SK-N-SH (cell line): ENCODE measurements at regions not wholly inside any gene's neighbourhood (a gene's known extent, or its start where the extent isn't known, plus 50 kb on each side); places are given as distances from the start of the nearest gene placed in this dataset.

Source experiments
- CTCF ChIA-PET: fragments of 300-600, 350-600 bp; formaldehyde crosslinking; extraction: SDS; loops from one replicate; lab custom pipeline; 2021; lab: Yijun Ruan, JAX
- POLR2A ChIA-PET: fragments of 350-600 bp; sonication (Branson Sonifier 250); formaldehyde crosslinking; extraction: SDS; loops from one replicate; lab custom pipeline; 2020; ENCODE audit warnings: antibody characterized with exemption, inconsistent platforms; lab: Yijun Ruan, JAX
- DNase-seq: peaks from one replicate; pipeline ENCODE4 v3.0.0; 2012
- H2AFZ ChIP-seq: fragments of 200-600 bp; sonication (generic); 2 replicates; pipeline ENCODE4 v1.8.1; 2016; ENCODE audit warnings: antibody characterized with exemption, mild to moderate bottlenecking, low read depth
- H3F3A ChIP-seq: fragments of 200-600 bp; sonication (generic); replicated peaks from 2 replicates; pipeline ENCODE3; 2016; ENCODE audit warnings: antibody characterized with exemption, mild to moderate bottlenecking; ENCODE audit not compliant: insufficient read depth
- H3K27ac ChIP-seq, 2 experiments: fragments of 200-500 bp in 1 of 2; fragments of 200-600 bp in 1 of 2; sonication (Bioruptor generic) in 1 of 2; sonication (generic), shearing (Covaris generic) in 1 of 2; 2 replicates each; pipeline versions ENCODE4 v1.5.1 to v1.6.1; 2014 to 2016; ENCODE audit warnings: low read depth in 2 of 2, inconsistent platforms in 1 of 2, low read length in 1 of 2, mild to moderate bottlenecking in 1 of 2, mixed read lengths in 1 of 2
- H3K27me3 ChIP-seq: fragments of 200-600 bp; sonication (generic), shearing (Covaris generic); 2 replicates; pipeline ENCODE4 v1.6.1; 2016; ENCODE audit warnings: mixed run types; ENCODE audit not compliant: insufficient read depth
- H3K36me3 ChIP-seq, 2 experiments: fragments of 200-500 bp in 1 of 2; fragments of 200-600 bp in 1 of 2; sonication (Bioruptor generic) in 1 of 2; sonication (generic) in 1 of 2; replicated peaks in 1 of 2; 2 replicates each; pipeline versions ENCODE3 to v1.5.1; 2014 to 2016; ENCODE audit warnings: low read length in 1 of 2, mild to moderate bottlenecking in 1 of 2; ENCODE audit not compliant: insufficient read depth in 2 of 2, control insufficient read depth in 1 of 2
- H3K4me1 ChIP-seq, 2 experiments: fragments of 200-500 bp in 1 of 2; fragments of 200-600 bp in 1 of 2; sonication (Bioruptor generic) in 1 of 2; sonication (generic), shearing (Covaris generic) in 1 of 2; 2 replicates each; pipeline versions ENCODE4 v1.5.1 to v1.6.1; 2014 to 2016; ENCODE audit warnings: low read depth in 1 of 2, low read length in 1 of 2, mixed run types in 1 of 2; ENCODE audit not compliant: insufficient read depth in 2 of 2, control insufficient read depth in 1 of 2
- H3K4me2 ChIP-seq: fragments of 200-600 bp; sonication (generic), shearing (Covaris generic); 2 replicates; pipeline ENCODE4 v1.6.1; 2017; ENCODE audit warnings: mixed run types
- H3K4me3 ChIP-seq, 2 experiments: fragments of 200-500 bp in 1 of 2; fragments of 200-600 bp in 1 of 2; sonication (Bioruptor generic) in 1 of 2; sonication (generic), shearing (Covaris generic) in 1 of 2; 2 replicates each; pipeline versions ENCODE4 v1.5.1 to v1.8.1; 2014 to 2016; ENCODE audit warnings: low read depth in 2 of 2, inconsistent platforms in 1 of 2, low read length in 1 of 2, mild to moderate bottlenecking in 1 of 2, mixed read lengths in 1 of 2, moderate library complexity in 1 of 2
- H3K79me2 ChIP-seq: fragments of 200-600 bp; sonication (generic); 2 replicates; pipeline ENCODE4 v1.8.1; 2017; ENCODE audit warnings: mild to moderate bottlenecking; ENCODE audit not compliant: insufficient read depth
- H3K9ac ChIP-seq: fragments of 200-600 bp; sonication (generic); 2 replicates; pipeline ENCODE4 v1.6.1; 2017; ENCODE audit warnings: mixed run types
- H3K9me2 ChIP-seq: fragments of 200-600 bp; sonication (generic); 2 replicates; pipeline ENCODE4 v1.6.1; 2017; ENCODE audit warnings: mixed run types
- H3K9me3 ChIP-seq: fragments of 200-600 bp; sonication (generic); 2 replicates; pipeline ENCODE4 v1.6.1; 2017; ENCODE audit warnings: mixed run types, mild to moderate bottlenecking, moderate library complexity
- H4K20me1 ChIP-seq: fragments of 200-600 bp; sonication (generic); 2 replicates; pipeline ENCODE4 v1.6.1; 2017; ENCODE audit warnings: mild to moderate bottlenecking, mixed run types; ENCODE audit not compliant: insufficient read depth
- CHD2 ChIP-seq: fragments of 150-350 bp; IDR thresholded peaks from 2 replicates; pipeline ENCODE4 v1.6.1; 2018; ENCODE audit warnings: low read length; ENCODE audit not compliant: partially characterized antibody
- EP300 ChIP-seq, 2 experiments: IDR thresholded peaks; 2 replicates each; pipeline versions ENCODE4 v1.4.0 to v1.6.1; 2012; ENCODE audit warnings: borderline replicate concordance in 1 of 2, low read depth in 1 of 2, low read length in 1 of 2
- EZH2phosphoT487 ChIP-seq: fragments of 200-600 bp; sonication (generic); IDR thresholded peaks from 2 replicates; pipeline ENCODE4 v1.6.1; 2017; ENCODE audit warnings: low read depth, mixed run types, mild to moderate bottlenecking, antibody characterized with exemption, moderate library complexity, borderline replicate concordance
- FOSL2 ChIP-seq: IDR thresholded peaks from 2 replicates; pipeline ENCODE4 v1.4.0; 2012; ENCODE audit warnings: low read depth, mild to moderate bottlenecking, moderate library complexity, borderline replicate concordance
- FOXM1 ChIP-seq: IDR thresholded peaks from 2 replicates; pipeline ENCODE4 v1.4.0; 2012; ENCODE audit warnings: low read depth, mild to moderate bottlenecking
- GABPA ChIP-seq: IDR thresholded peaks from 2 replicates; pipeline ENCODE4 v1.4.0; 2012; ENCODE audit warnings: low read depth, mild to moderate bottlenecking
- GATA2 ChIP-seq: sonication (generic); formaldehyde crosslinking; IDR thresholded peaks from 2 replicates; pipeline ENCODE4 v1.5.0; 2020; ENCODE audit warnings: mild to moderate bottlenecking, missing genetic modification reagents
- IRF3 ChIP-seq: fragments of 150-350 bp; IDR thresholded peaks from 2 replicates; pipeline ENCODE4 v1.6.1; 2016; ENCODE audit warnings: mild to moderate bottlenecking, low read depth, low read length
- JUND ChIP-seq: IDR thresholded peaks from 2 replicates; pipeline ENCODE4 v1.4.0; 2012
- MEF2A ChIP-seq: IDR thresholded peaks from 2 replicates; pipeline ENCODE4 v1.4.0; 2012; ENCODE audit warnings: low read depth, borderline replicate concordance
- NFIC ChIP-seq: IDR thresholded peaks from 2 replicates; pipeline ENCODE4 v1.4.0; 2012; ENCODE audit warnings: borderline replicate concordance
- NRF1 ChIP-seq: IDR thresholded peaks from 2 replicates; pipeline ENCODE4 v1.6.1; 2012; ENCODE audit warnings: low read depth, mild to moderate bottlenecking, low read length
- PBX3 ChIP-seq: IDR thresholded peaks from 2 replicates; pipeline ENCODE4; 2012
- RCOR1 ChIP-seq: fragments of 150-350 bp; IDR thresholded peaks from 2 replicates; pipeline ENCODE4 v1.6.1; 2017; ENCODE audit warnings: antibody characterized with exemption, low read length
- REST ChIP-seq: IDR thresholded peaks from 2 replicates; pipeline ENCODE4 v1.6.1; 2012; ENCODE audit warnings: mild to moderate bottlenecking, low read depth, low read length, moderate library complexity
- RXRA ChIP-seq: IDR thresholded peaks from 2 replicates; pipeline ENCODE4 v1.4.0; 2012; ENCODE audit warnings: low read depth, mild to moderate bottlenecking, borderline replicate concordance
- SMC3 ChIP-seq: IDR thresholded peaks from 2 replicates; pipeline ENCODE4 v1.6.1; 2012; ENCODE audit warnings: low read depth, low read length, improper control_type of control experiment
- TAF1 ChIP-seq: IDR thresholded peaks from 2 replicates; pipeline ENCODE4 v1.6.1; 2012; ENCODE audit warnings: low read depth, mild to moderate bottlenecking, low read length, moderate library complexity, borderline replicate concordance
- TCF12 ChIP-seq: IDR thresholded peaks from 2 replicates; pipeline ENCODE4 v1.4.0; 2012
- TEAD4 ChIP-seq: IDR thresholded peaks from 2 replicates; pipeline ENCODE4 v1.4.0; 2012; ENCODE audit warnings: mild to moderate bottlenecking, borderline replicate concordance; ENCODE audit not compliant: insufficient read depth
- YY1 ChIP-seq: IDR thresholded peaks from 2 replicates; pipeline ENCODE4 v1.4.0; 2012; ENCODE audit warnings: low read depth, mild to moderate bottlenecking
- TF ChIP-seq, protein P1 (sequence below): IDR thresholded peaks from 2 replicates; pipeline ENCODE4 v1.4.0; 2012; ENCODE audit warnings: low read depth, borderline replicate concordance
- TF ChIP-seq, protein P2 (sequence below): IDR thresholded peaks from 2 replicates; pipeline ENCODE4 v1.4.0; 2012; ENCODE audit warnings: low read depth
- TF ChIP-seq, protein P3 (sequence below): fragments of 200-600 bp; sonication (generic); IDR thresholded peaks from 2 replicates; pipeline ENCODE4 v1.6.1; 2017; ENCODE audit warnings: antibody characterized with exemption, mild to moderate bottlenecking, moderate library complexity

DNA sequence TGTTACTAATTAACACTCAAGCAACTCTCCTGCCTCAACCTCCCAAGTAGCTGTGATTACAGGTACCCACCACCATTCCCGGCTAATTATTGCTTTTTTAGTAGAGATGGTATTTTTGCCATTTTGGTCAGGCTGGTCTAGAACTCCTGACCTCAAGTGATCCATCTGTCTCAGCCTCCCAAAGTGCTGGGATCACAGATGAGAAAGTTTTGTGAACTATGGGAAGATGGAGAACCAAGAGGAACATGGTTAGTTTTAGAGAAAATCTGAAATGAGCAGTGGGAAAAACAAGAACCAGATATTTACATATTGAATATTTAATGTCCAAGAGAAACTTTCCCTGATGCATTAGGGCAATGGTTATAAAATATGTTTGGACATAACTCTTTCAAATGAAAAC lies 863.6 kb upstream of the MIR17HG start (continued):
- TF ChIP-seq, protein P1, sequence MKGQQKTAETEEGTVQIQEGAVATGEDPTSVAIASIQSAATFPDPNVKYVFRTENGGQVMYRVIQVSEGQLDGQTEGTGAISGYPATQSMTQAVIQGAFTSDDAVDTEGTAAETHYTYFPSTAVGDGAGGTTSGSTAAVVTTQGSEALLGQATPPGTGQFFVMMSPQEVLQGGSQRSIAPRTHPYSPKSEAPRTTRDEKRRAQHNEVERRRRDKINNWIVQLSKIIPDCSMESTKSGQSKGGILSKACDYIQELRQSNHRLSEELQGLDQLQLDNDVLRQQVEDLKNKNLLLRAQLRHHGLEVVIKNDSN = no peak
- TF ChIP-seq NFIC (no peak), GATA2 (CRISPR knock-in tag) (no peak)

DNA sequence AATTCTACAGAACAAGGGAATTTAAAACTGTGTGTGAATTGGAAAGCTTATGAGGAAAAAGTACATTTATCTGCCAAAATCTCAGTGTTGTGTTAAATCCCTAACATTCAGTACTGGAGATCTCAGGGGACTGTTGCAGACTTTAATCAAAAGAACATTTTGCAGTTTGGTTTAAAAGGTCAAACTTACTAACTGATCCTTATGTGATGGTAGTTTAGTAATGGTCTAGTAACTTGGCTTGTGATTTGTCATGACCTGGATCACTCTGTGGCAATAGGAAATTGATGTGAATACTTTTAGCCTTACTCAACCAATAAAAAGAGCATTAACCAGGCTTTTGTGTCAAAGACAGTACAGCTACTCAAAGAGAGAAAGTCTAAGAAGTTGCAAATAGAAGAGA lies 862.1 kb upstream of the MIR17HG start:
- Histone ChIP-seq H3K4me2 (no peak overlapping the region), H3K27ac (no peak overlapping the region; a peak in 1 of 4 replicates), H3K4me1 (0 out of 4 replicates have a peak, but pooled peaks cover 0 to 3% of the 10 kb centered on the region in 2 experiments), H3K4me3 (no peak overlapping the region), H3K9ac (no peak overlapping the region), H3K9me3 (no peaks in the 10 kb centered on the region), H4K20me1 (no peaks in the 10 kb centered on the region), H3K27me3 (no peaks in the 10 kb centered on the region), H3K36me3 (no peaks in the 10 kb centered on the region), H3K9me2 (no peaks in the 10 kb centered on the region), H2AFZ (peak overlapping the region; percentile 49; the same call in 1 of the 2 replicates), H3F3A (no peaks in the 10 kb centered on the region), H3K79me2 (no peaks in the 10 kb centered on the region)
- no peak for DNase-seq
- ChIA-PET POLR2A (no interaction called here), CTCF (no interaction called here)
- no peak for TF ChIP-seq FOXM1
- no peak for TF ChIP-seq SMC3
- peak; percentile 73 for TF ChIP-seq PBX3
- TF ChIP-seq TCF12 = peak; percentile 56
- no peak for TF ChIP-seq IRF3
- TF ChIP-seq FOSL2 = peak; percentile 42; the same call in 1 of the 2 replicates
- no peak for TF ChIP-seq NFIC
- no peak for TF ChIP-seq GATA2 (CRISPR knock-in tag)
- no peak for TF ChIP-seq EZH2phosphoT487
- TF ChIP-seq NRF1 = no peak
- TF ChIP-seq RXRA = no peak
- TF ChIP-seq JUND = peak; percentile 78
- TF ChIP-seq CHD2 = no peak
- no peak for TF ChIP-seq RCOR1
- no peak for TF ChIP-seq MEF2A
- TF ChIP-seq, protein P2, sequence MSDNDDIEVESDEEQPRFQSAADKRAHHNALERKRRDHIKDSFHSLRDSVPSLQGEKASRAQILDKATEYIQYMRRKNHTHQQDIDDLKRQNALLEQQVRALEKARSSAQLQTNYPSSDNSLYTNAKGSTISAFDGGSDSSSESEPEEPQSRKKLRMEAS = no peak
- TF ChIP-seq, protein P1 = no peak
- no peak for TF ChIP-seq TAF1
- TF ChIP-seq YY1 = no peak
- no peak for TF ChIP-seq REST
- peak in 1 of 2 experiments; percentile 37; a peak in 1 of 4 replicates for TF ChIP-seq EP300 (IDR thresholded peaks at IDR 0.05; ENCODE audit: borderline replicate concordance in 1 of 2, low read depth in 1 of 2, low read length in 1 of 2)
- no peak for TF ChIP-seq TEAD4
- TF ChIP-seq, protein P3, sequence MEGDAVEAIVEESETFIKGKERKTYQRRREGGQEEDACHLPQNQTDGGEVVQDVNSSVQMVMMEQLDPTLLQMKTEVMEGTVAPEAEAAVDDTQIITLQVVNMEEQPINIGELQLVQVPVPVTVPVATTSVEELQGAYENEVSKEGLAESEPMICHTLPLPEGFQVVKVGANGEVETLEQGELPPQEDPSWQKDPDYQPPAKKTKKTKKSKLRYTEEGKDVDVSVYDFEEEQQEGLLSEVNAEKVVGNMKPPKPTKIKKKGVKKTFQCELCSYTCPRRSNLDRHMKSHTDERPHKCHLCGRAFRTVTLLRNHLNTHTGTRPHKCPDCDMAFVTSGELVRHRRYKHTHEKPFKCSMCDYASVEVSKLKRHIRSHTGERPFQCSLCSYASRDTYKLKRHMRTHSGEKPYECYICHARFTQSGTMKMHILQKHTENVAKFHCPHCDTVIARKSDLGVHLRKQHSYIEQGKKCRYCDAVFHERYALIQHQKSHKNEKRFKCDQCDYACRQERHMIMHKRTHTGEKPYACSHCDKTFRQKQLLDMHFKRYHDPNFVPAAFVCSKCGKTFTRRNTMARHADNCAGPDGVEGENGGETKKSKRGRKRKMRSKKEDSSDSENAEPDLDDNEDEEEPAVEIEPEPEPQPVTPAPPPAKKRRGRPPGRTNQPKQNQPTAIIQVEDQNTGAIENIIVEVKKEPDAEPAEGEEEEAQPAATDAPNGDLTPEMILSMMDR = no peak
- no peak for TF ChIP-seq GABPA
